ENCODE measurements at regions not wholly inside any gene's neighbourhood (a gene's known extent, or its start where the extent isn't known, plus 50 kb on each side); places are given as distances from the start of the nearest gene placed in this dataset.

DNA sequence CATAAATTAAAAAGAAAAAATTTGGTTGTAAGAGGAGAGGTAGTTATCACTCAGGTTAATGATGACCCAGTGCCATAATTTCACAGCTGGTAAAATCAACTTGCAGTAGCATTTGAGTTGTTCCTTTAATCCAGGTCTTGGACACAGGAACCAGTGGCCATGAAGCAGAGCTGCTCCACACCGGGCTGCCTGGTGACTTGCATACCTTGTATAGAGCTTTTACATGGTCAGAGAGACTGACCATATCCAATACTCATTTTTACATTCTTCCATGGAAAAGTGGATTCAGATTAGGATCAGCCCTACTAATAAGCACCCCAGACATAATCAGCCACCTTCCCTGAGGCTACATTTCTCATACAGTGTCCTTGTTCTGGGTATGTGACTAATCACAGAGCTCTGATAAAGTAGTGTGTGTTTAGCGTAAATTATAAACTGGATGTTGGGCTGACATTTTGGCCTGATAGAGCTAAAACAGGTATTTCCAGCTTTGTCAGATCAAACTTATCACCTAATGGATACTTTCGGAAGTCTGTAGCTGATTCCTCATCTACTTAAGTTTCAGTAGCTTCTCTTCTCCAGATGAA lies 77.0 kb upstream of the ZSWIM6 start:
- Mint-ChIP-seq H3K36me3 (ENCODE audit: low read depth) (no peaks in the 10 kb centered on the region), H3K27me3 (ENCODE audit: low read depth) (peaks cover 3% of the 10 kb centered on the region)
- TF ChIP-seq, protein P1, sequence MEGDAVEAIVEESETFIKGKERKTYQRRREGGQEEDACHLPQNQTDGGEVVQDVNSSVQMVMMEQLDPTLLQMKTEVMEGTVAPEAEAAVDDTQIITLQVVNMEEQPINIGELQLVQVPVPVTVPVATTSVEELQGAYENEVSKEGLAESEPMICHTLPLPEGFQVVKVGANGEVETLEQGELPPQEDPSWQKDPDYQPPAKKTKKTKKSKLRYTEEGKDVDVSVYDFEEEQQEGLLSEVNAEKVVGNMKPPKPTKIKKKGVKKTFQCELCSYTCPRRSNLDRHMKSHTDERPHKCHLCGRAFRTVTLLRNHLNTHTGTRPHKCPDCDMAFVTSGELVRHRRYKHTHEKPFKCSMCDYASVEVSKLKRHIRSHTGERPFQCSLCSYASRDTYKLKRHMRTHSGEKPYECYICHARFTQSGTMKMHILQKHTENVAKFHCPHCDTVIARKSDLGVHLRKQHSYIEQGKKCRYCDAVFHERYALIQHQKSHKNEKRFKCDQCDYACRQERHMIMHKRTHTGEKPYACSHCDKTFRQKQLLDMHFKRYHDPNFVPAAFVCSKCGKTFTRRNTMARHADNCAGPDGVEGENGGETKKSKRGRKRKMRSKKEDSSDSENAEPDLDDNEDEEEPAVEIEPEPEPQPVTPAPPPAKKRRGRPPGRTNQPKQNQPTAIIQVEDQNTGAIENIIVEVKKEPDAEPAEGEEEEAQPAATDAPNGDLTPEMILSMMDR (IDR thresholded peaks at IDR 0.05; ENCODE audit: unreplicated experiment in 3 of 3), result no peak

DNA sequence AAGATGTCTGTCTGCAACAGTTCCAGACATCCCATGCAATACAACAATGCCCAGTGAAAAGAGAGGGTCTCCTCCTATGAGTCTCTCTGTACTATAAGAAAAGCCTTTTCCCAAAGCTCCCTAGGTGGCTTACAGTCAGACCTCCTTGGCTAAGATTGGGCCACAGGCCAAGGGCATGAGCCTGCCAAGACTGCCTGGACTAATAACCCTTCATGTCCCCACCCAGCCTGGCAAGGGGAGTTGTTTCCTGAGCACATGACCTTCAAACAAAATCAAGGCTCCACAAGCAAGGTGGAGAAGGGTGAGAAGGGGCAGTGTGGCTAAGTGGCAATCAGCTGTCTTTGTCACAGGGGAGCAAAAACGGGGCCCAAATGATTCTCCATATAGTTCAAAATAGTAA lies 75.6 kb upstream of the ZSWIM6 start:
- H3K27ac Mint-ChIP-seq, result no peak overlapping the region
- no peaks in the 10 kb centered on the region for H3K36me3 Mint-ChIP-seq (ENCODE audit: low read depth)
- no peak overlapping the region for H3K4me3 Mint-ChIP-seq
- TF ChIP-seq, protein P1 (IDR thresholded peaks at IDR 0.05; ENCODE audit: unreplicated experiment in 3 of 3), result no peak
- no peaks in the 10 kb centered on the region for H3K4me1 Mint-ChIP-seq
- peaks cover 3% of the 10 kb centered on the region for H3K27me3 Mint-ChIP-seq (ENCODE audit: low read depth)
- H3K9me3 Mint-ChIP-seq, result peaks cover 3% of the 10 kb centered on the region

More for the DNA sequence above, 77.0 kb upstream of the ZSWIM6 start:
- Mint-ChIP-seq H3K9me3 (peaks cover 7% of the 10 kb centered on the region), H3K27ac (no peak overlapping the region), H3K4me1 (no peaks in the 10 kb centered on the region), H3K4me3 (no peak overlapping the region)

GRCh38 chr5:61257421-61257820 lies 74.6 kb upstream of the ZSWIM6 start:
- H3K27me3 Mint-ChIP-seq (ENCODE audit: low read depth), result peaks cover 3% of the 10 kb centered on the region
- H3K27ac Mint-ChIP-seq, result no peak overlapping the region
- H3K4me3 Mint-ChIP-seq, result no peak overlapping the region
- H3K9me3 Mint-ChIP-seq, result peaks cover 3% of the 10 kb centered on the region
- no peaks in the 10 kb centered on the region for H3K36me3 Mint-ChIP-seq (ENCODE audit: low read depth)
- H3K4me1 Mint-ChIP-seq, result no peaks in the 10 kb centered on the region
- TF ChIP-seq, protein P1 (IDR thresholded peaks at IDR 0.05; ENCODE audit: unreplicated experiment in 3 of 3), result no peak

- no peak overlapping the region for H3K27ac Mint-ChIP-seq
- no peaks in the 10 kb centered on the region for H3K4me1 Mint-ChIP-seq
- peaks cover 3% of the 10 kb centered on the region for H3K9me3 Mint-ChIP-seq
- no peak overlapping the region for H3K4me3 Mint-ChIP-seq
- H3K27me3 Mint-ChIP-seq (ENCODE audit: low read depth), result peaks cover 3% of the 10 kb centered on the region
- TF ChIP-seq, protein P1 (IDR thresholded peaks at IDR 0.05; ENCODE audit: unreplicated experiment in 3 of 3), result no peak
- H3K36me3 Mint-ChIP-seq (ENCODE audit: low read depth), result no peaks in the 10 kb centered on the region
Observed at GRCh38 chr5:61261136-61261535, 70.9 kb upstream of the ZSWIM6 start.

DNA sequence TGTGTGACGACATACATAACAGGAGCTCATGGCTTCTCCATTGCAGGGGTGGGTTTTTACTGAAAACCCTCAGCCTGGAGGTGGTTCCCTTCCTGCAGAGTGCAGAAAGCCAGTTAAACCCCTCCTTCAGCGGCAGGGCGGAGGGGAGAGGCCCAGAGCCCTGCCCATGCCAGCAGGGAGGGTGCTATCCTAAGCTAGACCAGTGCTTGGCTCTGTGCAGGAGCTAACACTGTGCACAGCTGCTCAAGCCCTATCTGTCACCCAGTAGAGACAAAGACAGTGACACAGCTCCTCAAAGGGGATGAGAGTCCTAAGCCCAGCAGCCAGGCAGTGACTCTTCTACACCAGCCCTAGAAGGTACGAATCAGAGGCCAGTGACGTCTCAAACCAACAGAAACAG lies 70.0 kb upstream of the ZSWIM6 start:
- TF ChIP-seq, protein P1 (IDR thresholded peaks at IDR 0.05; ENCODE audit: unreplicated experiment in 3 of 3), result no peak
- no peaks in the 10 kb centered on the region for H3K4me1 Mint-ChIP-seq
- H3K27ac Mint-ChIP-seq, result no peak overlapping the region
- H3K4me3 Mint-ChIP-seq, result no peak overlapping the region
- H3K27me3 Mint-ChIP-seq (ENCODE audit: low read depth), result peaks cover 3% of the 10 kb centered on the region
- H3K9me3 Mint-ChIP-seq, result peaks cover 3% of the 10 kb centered on the region
- H3K36me3 Mint-ChIP-seq (ENCODE audit: low read depth), result no peaks in the 10 kb centered on the region

DNA sequence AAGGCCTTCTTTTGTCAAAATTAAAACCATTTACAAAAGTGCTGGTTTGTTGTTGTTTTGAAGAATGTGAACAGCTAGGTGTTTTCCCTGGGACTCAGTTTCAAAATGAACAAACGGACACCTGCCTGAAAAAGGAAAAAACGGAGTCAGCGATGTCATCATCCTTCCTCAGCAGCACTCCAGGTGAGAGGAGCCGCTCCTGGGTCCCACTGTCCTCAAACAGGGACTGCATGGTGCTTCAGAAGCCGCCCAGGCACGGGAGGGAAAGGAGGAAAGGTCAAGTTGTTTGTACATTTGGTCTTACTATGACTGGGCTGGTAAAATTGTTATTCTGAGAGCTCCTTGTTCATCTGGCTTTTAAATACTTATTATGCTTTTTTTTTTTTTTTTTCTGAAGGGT lies 69.0 kb upstream of the ZSWIM6 start:
- Mint-ChIP-seq H3K4me3 (no peak overlapping the region), H3K27ac (no peak overlapping the region), H3K4me1 (no peaks in the 10 kb centered on the region), H3K9me3 (peaks cover 3% of the 10 kb centered on the region), H3K27me3 (ENCODE audit: low read depth) (peaks cover 3% of the 10 kb centered on the region), H3K36me3 (ENCODE audit: low read depth) (no peaks in the 10 kb centered on the region)
- TF ChIP-seq, protein P1 (IDR thresholded peaks at IDR 0.05; ENCODE audit: unreplicated experiment in 3 of 3), result no peak
